Body of pancreas (tissue), 4 donors: ENCODE measurements at regions not wholly inside any gene's neighbourhood (a gene's known extent, or its start where the extent isn't known, plus 50 kb on each side); places are given as distances from the start of the nearest gene placed in this dataset.

Source experiments
- ATAC-seq: fragments of 150-250 bp; one replicate; pipeline ENCODE4 v1.9.1; 2016
- DNase-seq, 4 donors: peaks; one replicate each; pipeline ENCODE4 v3.0.0-alpha.2; 2019
- H3K27ac ChIP-seq, 4 donors: fragments of 200-600 bp; sonication (generic); 1 replicate in 3 of 4; 2 replicates in 1 of 4; pipeline versions ENCODE4 v1.5.1 to v1.6.1; 2016 to 2019; ENCODE audit warnings: mild to moderate bottlenecking in 1 of 4, mixed read lengths in 1 of 4, moderate library complexity in 1 of 4
- H3K27me3 ChIP-seq, 2 donors: fragments of 200-600 bp; sonication (generic); one replicate each; pipeline ENCODE4 v1.6.0; 2016; ENCODE audit warnings: mild to moderate bottlenecking in 1 of 2
- H3K36me3 ChIP-seq, 2 donors: fragments of 200-600 bp; sonication (generic); replicated peaks in 1 of 2; 2 replicates each; pipeline ENCODE4 v1.5.1; 2016; ENCODE audit warnings: low read depth in 2 of 2; ENCODE audit not compliant: insufficient read depth in 1 of 2
- H3K4me1 ChIP-seq: fragments of 200-600 bp; sonication (generic); one replicate; pipeline ENCODE4 v1.6.0; 2016
- H3K4me3 ChIP-seq, 2 donors: fragments of 200-600 bp; sonication (generic); 1 replicate in 1 of 2; 2 replicates in 1 of 2; pipeline ENCODE4 v1.5.1; 2016 to 2019
- H3K9me3 ChIP-seq, 3 donors: fragments of 200-600 bp; sonication (generic); 1 replicate in 2 of 3; 2 replicates in 1 of 3; pipeline ENCODE4 v1.5.1; 2016
- POLR2A ChIP-seq, 3 donors: fragments of 450-650 bp; IDR thresholded peaks; one replicate each; pipeline ENCODE4 v1.6.1; 2016; ENCODE audit warnings: antibody characterized with exemption in 3 of 3, mild to moderate bottlenecking in 2 of 3
- WGBS, 2 donors: methylation state at CpG; one replicate each; pipeline ENCODE4 v1.1.5; 2017; 5-methylcytosine and 5-hydroxymethylcytosine counted together
- intact Hi-C: fragments of 100-400 bp; cut with DNase I; formaldehyde crosslinking; loops from one replicate; pipeline ENCODE4 v1.15.1; 2023
- TF ChIP-seq, protein P1 (sequence below), 7 experiments: fragments of 450-650 bp in 4 of 7; fragments of 200-600 bp in 3 of 7; sonication (generic) in 3 of 7; IDR thresholded peaks; one replicate each; pipeline ENCODE4 v1.5.1; 2016 to 2019; ENCODE audit warnings: antibody characterized with exemption in 7 of 7

DNA sequence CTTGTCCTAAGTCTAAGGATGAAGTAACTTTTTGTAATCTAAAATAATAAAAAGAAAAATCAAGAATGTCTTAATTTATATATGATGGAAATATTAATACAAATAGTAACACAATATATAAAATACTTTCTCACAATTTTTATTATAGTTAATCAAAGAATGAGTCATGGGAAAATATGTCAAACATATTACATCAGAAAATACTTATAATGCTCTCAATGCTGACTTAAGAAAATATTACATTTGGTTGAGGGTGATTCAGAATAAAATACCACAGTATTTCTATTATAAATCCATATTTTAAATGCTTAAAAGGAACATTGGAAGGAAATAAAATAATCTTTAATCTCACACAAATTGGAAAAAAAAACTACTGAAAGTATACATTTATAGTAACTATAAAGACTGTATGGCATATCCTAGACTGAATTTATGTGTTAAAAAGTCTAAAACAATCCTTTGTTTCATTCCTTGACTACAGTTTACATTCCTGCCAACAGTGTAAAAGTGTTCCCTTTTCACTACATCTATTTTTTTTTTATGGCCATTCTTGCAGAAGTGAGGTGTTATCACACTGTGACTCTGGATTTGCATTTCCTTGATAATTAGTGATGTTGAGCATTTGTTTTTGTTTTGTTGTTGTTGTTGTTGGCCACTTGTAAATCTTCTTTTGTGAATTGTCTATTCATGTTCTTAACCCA is 1573.5 kb upstream of the ACVR2A start:
- H3K27ac ChIP-seq = no peak overlapping the region
- TF ChIP-seq, protein P1, sequence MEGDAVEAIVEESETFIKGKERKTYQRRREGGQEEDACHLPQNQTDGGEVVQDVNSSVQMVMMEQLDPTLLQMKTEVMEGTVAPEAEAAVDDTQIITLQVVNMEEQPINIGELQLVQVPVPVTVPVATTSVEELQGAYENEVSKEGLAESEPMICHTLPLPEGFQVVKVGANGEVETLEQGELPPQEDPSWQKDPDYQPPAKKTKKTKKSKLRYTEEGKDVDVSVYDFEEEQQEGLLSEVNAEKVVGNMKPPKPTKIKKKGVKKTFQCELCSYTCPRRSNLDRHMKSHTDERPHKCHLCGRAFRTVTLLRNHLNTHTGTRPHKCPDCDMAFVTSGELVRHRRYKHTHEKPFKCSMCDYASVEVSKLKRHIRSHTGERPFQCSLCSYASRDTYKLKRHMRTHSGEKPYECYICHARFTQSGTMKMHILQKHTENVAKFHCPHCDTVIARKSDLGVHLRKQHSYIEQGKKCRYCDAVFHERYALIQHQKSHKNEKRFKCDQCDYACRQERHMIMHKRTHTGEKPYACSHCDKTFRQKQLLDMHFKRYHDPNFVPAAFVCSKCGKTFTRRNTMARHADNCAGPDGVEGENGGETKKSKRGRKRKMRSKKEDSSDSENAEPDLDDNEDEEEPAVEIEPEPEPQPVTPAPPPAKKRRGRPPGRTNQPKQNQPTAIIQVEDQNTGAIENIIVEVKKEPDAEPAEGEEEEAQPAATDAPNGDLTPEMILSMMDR (IDR thresholded peaks at IDR 0.05) = no peak
- TF ChIP-seq POLR2A (IDR thresholded peaks at IDR 0.05) = no peak
- no peaks in the 10 kb centered on the region for H3K4me1 ChIP-seq
- H3K4me3 ChIP-seq = no peak overlapping the region
- no peaks in the 10 kb centered on the region for H3K36me3 ChIP-seq
- no peak for ATAC-seq
- no peak for DNase-seq
- H3K27me3 ChIP-seq = no peaks in the 10 kb centered on the region
- intact Hi-C loops = no loop called here
- H3K9me3 ChIP-seq = no peaks in the 10 kb centered on the region

DNA sequence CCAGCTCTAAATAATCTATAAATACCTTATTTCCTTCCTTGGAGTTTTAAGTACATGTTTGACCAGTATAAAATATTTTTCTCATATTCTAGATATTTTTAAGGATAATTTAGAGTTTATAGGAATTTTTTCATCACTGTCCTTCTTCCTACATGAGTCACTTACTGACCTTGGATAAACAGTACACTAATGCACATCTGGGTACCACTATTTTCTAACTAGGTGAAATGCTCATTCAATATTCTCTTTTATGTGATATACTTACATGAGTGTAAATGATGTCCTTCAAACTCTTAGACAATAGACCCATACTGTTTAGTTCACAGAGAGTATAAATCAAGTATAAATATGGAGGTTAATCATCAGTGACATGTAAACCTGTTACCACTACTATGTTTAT is 1574.2 kb upstream of the ACVR2A start:
- H3K27me3 ChIP-seq = no peaks in the 10 kb centered on the region
- no peak overlapping the region for H3K4me3 ChIP-seq
- no peak for TF ChIP-seq POLR2A (IDR thresholded peaks at IDR 0.05)
- no peak for ATAC-seq
- no peak for DNase-seq
- no peak overlapping the region for H3K27ac ChIP-seq
- H3K36me3 ChIP-seq = no peaks in the 10 kb centered on the region
- intact Hi-C loops = no loop called here
- no peaks in the 10 kb centered on the region for H3K9me3 ChIP-seq
- H3K4me1 ChIP-seq = no peaks in the 10 kb centered on the region

DNA sequence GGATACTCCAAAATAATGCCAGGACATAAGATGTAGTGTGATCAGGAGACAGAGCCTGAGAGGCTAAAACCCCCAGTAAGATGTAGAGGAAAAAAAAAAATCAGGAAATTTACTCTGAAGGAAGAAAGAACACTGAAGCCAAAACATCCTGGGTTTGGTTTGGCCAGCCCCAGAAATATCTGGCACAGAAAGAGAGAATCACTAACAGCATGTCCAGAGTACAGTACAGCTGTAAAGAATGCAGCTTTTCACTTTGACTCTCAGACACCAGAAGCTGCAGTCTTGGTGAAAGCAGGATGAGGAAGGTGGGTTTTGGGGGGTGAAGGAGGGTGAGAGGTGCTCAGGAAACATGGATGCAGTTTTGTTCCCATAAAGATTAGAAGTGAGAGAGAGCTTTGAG is 1577.7 kb upstream of the ACVR2A start:
- no peaks in the 10 kb centered on the region for H3K27me3 ChIP-seq
- H3K4me1 ChIP-seq = no peaks in the 10 kb centered on the region
- no peaks in the 10 kb centered on the region for H3K36me3 ChIP-seq
- H3K27ac ChIP-seq = no peak overlapping the region
- intact Hi-C loops = no loop called here
- ATAC-seq (no peak), DNase-seq (no peak)
- TF ChIP-seq POLR2A (IDR thresholded peaks at IDR 0.05) = no peak
- TF ChIP-seq, protein P1 (IDR thresholded peaks at IDR 0.05) = no peak
- no peaks in the 10 kb centered on the region for H3K9me3 ChIP-seq
- H3K4me3 ChIP-seq = no peak overlapping the region

DNA sequence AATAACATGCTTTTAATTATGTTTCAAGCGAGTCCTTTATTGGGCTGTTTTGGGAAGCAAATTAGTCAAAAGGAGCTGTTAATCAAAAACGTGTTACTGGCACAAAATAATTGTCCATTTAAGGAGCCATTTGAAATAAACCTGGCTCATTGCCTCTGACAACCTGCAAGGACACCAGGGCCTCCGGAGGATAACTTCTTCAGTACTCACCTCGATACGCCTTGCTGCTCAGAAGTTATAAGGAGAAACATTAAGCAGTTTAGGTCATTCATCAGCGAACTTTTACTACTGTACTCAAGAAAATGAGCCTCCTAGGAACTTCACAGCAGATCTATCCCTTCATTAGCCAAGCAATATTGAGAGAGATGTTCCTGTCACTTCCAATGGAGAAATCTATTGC is 1579.2 kb upstream of the ACVR2A start:
- TF ChIP-seq, protein P1 (IDR thresholded peaks at IDR 0.05) = no peak
- TF ChIP-seq POLR2A (IDR thresholded peaks at IDR 0.05) = no peak
- ATAC-seq = no peak
- no peak for DNase-seq
- WGBS, 2 donors = 47 to 59% methylated on average over 6 of the region's 6 CpGs
- Histone ChIP-seq H3K36me3 (no peaks in the 10 kb centered on the region), H3K4me3 (no peak overlapping the region), H3K9me3 (no peaks in the 10 kb centered on the region), H3K27ac (no peak overlapping the region), H3K4me1 (no peaks in the 10 kb centered on the region), H3K27me3 (no peaks in the 10 kb centered on the region)
- intact Hi-C loops = no loop called here

DNA sequence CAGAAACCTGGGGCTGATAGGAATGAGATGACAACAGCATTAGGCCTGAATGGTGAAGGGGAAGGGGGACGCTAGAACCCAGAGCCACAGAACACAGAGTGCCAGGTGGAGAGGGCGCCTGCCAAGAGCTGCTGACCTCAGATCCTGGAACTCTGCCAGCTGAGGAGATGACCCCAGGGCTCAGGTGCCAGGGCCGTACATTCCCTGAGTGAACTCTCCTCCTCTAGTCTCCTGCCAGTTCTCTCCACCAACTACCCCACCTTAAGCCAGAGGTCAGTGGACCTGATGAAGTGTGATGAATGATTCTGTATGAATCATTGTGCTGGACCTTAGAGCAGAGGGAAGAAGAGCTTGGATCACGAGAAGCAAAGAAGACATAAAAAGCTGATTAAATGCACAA is 1582.2 kb upstream of the ACVR2A start:
- DNase-seq (no peak), ATAC-seq (no peak)
- TF ChIP-seq, protein P1 (IDR thresholded peaks at IDR 0.05) = no peak
- TF ChIP-seq POLR2A (IDR thresholded peaks at IDR 0.05) = no peak
- no peaks in the 10 kb centered on the region for H3K36me3 ChIP-seq
- 74 to 75% methylated on average over 4 of the region's 4 CpGs for WGBS, 2 donors
- no peak overlapping the region for H3K4me3 ChIP-seq
- no peaks in the 10 kb centered on the region for H3K27me3 ChIP-seq
- intact Hi-C loops = no loop called here
- H3K9me3 ChIP-seq = no peaks in the 10 kb centered on the region
- H3K27ac ChIP-seq = no peak overlapping the region
- H3K4me1 ChIP-seq = no peaks in the 10 kb centered on the region
